ENCODE measurements at regions not wholly inside any gene's neighbourhood (a gene's known extent, or its start where the extent isn't known, plus 50 kb on each side); places are given as distances from the start of the nearest gene placed in this dataset.
A peak's percentile ranks its signal among the peaks of the same experiment; 100 is the strongest.

DNA sequence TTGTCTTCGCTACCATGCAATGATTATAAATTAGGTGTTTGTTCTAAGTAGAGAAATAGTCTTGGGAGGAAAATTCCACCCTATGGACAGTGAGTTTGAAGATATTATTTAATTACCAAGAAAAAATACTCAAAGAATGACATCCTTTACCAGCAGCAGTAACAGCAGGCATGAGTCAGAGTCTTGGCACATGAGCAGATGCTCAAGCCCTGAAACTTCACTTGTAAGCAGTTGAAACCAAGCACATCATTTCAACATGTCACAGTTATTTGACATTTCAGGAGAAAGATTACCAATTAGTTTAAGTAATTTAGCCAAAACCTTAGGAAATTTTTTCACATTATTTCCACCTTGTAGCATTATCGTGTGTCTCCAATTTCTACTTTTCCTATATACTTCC is 99.2 kb downstream of the C12orf50 start:
- DNase-seq = no peak

DNA sequence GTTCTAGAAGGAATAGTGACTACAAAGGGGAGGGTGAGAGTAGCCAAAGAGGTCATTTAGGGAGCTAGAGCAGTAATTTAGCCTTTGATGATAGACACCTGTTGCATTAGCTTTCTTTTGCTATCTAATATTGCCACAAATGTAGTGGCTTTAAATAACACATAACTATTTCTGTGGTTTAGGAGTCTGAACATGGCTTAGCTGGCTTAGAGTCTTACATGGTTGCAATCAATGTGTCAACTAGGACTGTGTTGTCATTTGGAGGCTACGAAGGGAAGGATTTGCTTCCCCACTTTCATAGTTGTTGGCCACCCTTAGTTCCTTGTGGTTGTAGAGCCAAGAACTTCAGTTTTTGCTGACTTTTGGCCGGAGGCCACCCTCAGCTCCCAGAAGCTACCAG is 99.9 kb downstream of the C12orf50 start:
- DNase-seq = no peak

DNA sequence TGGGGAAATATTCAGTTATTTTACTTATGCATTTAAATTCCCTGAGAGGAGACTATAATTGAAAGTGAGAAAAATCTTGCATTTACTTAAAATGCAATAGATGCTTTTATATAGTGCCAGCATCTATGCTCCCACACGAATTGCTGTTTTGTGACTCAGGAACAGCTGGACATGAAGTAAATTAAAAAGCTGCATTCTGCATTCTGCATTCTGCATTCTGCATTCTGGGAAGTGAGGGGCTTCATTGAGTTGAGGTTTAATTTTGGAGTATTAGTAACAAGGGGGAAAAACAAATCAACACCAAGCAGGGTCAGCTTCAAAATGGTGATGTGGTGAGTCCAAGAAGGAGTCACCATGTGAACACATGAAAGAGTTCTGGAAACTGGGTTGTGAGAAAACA is 101.2 kb downstream of the C12orf50 start:
- no peak for DNase-seq

DNA sequence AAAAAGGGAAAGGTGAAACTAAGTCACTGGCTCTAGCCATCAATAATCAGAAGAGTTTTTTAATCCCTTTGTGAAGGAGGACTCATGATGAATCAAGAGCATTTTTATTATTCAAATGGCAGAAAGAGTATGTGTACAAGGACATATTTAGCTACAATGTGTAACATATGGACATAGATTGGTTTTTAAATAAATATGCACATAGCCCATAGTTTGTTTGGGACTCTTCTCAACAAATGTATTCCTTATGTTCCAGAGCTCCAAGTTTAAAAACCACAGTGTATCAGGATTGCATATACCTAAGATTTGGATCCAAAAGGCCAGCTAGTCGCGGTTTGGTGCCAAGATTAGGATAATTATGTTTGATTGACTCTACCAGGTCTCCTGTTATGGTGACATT is 104.2 kb downstream of the C12orf50 start:
- no peak for DNase-seq

DNA sequence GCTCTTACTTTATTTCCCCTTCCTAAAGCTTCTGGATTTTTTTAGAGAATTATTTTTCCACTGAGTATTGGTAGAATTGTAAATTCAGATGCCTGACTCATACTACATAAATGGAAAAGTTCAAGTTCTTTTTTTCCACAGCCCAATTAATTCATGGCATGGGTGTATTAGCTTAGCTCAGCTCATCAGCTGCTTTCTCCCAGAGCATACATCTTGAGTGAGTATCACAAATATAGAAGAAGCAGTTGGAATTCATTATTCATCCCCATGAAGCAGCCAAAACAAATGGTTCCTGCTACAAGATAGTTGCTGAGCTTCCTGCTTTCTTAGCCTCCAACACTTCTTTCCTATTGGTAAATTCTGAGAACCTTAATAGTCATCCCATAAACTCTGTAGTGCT is 105.1 kb downstream of the C12orf50 start:
- no peak for DNase-seq

DNA sequence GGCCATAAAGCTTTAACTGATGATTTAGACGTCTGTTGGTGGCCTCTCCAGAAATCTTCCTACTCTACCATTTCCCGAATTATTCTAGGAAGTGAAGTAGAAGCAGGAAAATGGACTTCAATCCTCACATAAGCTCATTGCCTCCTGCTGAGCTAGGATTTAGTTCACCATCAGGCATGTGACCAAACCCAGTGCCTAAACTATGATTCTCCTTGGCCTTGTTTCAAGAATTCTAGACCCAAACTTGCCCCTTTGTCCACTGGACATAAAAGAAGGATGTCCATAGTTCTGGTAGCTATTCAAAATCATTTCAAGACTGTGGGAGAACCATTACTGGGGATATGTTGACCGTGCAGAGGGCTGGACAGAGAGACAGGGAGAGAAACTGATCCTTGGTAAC is 105.8 kb downstream of the C12orf50 start:
- DNase-seq = no peak

DNA sequence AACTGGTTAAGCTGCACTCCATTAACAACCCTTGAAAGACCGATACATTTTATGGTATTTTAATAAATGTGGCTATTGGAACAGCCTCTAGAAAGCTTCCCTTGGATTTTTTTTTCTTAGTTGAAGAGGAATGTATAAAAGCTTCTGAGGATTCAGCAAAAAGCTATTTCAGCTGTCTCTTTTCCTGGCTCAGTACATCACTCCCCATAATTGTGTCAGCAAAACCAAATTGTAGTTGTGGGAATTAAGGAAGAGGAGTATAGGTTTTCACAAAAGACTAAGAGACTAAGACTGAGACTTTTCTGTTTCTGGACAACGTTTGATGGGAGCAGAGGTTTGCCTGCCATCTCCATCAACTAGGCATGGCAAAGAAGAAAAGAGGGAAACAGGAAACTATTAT is 106.5 kb downstream of the C12orf50 start:
- no peak for DNase-seq

DNA sequence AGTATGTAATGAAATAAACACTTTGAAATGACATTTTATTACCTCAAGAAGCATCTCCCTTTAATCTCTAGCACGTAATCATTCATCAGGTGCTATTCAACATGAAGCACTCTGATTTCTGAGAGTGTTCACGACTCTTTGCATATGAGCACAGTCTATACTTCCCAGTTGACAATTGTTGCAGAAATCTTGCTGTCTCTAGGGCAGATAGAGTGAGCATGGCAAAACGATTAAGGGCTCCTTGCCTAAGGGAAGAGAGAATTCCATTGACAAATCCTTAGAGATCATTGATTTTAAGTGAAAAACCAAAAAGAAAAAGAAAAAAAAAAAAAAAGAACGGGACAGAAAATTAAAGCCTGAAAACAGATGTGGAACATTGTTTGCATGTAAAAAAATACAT is 107.6 kb downstream of the C12orf50 start:
- no peak for DNase-seq

DNA sequence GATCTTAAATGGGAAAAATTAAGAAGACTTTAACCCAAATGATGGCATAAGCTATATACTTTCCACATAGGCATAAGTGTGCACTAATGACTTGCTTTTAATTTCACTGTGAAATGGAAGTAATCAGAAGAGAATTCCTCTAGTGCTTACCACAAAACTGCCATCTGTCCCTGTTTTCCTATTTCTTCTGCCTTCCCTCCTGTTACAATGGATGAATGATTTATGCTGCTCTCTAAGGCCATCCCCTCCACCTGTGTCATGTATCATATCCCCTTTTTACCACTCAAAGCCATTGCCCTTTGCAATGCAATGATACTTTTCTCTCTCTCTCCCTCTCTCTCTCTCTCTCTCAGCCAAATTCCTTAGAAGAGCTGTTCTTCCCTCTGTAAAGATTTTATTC is 109.1 kb downstream of the C12orf50 start:
- no peak for DNase-seq

DNA sequence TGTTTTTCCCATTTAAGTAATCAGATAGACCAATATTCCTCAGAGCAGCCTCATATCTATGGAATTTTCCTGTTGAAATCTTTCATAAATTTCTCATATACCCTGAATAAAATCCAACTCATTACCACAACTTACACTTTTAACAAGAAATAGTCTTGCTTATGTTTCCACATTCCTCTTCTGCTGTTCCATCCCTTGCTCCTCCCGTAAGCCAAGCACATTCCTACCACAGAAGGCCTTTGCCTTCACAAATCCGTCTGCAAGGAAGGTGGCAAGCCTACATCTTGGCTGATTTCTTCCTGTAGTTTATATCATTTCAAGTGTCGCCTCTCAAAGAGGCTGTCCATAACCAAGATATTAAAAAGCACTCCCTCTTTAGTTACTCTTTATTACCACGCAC is 127.7 kb downstream of the C12orf50 start:
- DNase-seq = no peak

DNA sequence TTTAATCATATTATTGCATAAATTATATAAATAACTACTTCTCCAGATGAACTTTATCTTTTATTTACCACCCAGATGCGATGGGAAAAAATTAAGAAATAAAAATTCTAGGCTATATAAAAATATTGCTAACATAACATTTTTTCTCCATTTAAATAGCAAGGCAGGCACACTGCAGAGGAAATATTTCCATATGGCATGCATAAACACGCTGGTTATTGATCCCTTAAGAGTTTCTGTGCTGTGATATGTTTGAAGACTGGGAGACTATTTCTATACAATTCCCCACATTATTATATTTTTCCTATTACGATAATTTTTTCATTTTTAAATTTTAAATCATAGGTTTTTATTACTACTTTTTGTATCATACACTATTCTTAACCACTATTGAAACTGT is 131.5 kb downstream of the C12orf50 start:
- no peak for DNase-seq

DNA sequence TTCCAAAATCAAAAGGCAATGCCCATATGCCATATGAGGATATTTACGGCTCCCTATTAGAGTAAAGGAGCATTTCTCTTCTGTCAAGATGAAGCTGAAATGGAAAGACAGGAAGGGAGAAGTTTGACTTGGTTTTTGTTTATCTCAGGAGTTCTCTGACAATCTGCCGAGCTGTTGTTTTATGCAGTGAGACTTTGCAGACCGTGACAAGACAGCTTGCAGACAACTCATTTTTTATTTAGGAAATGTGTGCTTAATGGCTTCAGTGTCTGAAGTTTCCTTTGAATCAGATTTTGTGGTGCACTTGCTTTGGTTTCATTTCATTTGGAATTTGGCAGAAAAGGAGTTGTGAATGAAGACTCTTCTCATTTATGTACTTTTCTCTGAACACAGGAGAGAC is 145.4 kb downstream of the C12orf50 start:
- no peak for DNase-seq

DNA sequence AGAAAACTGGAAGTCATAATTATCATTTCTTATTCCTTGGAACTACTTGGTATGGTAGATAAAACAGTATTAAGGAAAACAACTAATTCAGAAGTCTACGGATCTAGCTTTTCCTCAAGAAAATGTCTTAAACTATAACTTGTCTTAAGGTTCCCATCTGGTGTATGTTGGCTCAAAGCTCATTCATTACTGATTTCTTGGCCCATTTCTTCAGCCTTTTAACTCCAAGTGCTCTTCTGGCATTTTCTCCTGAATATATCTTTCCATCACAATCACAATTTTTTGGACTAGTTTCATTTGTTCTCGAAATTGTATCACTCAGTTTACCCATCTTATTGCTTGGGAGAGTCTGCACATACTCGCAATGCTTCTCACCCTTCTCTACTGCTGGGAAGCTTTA is 150.1 kb downstream of the C12orf50 start:
- no peak for DNase-seq

DNA sequence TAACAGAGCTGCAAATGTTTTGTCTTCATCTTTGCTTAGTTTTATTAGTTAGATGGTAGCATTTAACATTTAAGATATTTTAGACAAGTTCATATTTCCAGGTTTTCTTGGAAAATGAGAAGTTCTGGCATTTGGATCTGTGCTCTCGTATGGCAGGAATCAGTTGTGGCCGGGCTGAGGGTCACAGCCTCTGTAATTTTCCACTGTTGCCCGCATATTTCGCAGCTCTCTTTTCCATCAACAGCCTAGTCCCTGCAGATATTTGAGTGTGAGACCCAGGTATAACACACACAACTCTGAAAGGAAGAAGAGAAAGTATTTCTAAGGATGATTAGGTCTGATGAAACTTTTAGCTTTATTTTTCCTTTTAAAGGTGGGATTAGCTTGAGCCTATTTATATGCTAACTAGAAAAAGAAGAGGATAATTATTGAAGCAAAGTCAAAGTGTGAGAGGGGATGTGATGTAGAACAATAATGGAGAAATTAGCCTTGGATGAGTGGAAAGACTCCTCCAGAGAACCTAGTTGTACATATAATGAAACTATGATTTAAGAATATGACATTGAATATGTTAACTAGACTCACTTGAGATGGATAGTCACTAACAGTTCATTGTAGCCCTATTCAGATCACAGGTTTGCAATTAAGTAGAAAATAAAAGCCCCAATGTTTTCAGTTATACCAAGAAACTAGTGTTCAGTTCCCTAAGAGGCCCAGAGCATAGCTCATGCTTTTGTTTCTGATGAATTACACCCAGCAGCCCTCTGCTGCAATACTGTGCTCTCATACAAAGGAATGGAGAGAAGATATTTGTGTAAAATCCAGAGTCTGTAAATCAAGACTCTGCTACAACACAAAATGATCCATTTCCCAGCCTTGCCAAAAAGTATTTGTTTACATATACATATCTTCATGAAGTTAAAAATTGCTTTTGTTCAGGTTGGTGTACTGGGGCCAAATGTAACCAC is 158.4 kb downstream of the C12orf50 start:
- DNase-seq = no peak

DNA sequence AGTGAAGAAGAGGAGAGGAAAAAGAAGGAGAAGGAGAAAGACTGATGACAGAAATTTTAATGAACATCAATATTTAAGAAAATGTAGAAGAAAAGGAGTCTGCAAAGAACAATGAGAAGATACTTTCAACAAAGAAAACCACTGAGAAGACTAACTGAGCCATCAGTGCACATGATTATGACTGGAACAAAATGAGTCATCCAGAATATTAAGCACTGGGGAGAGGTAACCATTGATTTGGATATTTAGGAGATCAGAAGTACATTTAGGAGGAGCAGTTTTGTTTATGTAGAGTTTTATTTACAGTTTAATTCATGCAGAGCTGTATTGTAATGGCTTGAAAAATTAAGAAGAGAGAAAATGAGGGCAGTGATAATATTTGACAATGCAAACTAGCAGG is 159.1 kb downstream of the C12orf50 start:
- DNase-seq = no peak

DNA sequence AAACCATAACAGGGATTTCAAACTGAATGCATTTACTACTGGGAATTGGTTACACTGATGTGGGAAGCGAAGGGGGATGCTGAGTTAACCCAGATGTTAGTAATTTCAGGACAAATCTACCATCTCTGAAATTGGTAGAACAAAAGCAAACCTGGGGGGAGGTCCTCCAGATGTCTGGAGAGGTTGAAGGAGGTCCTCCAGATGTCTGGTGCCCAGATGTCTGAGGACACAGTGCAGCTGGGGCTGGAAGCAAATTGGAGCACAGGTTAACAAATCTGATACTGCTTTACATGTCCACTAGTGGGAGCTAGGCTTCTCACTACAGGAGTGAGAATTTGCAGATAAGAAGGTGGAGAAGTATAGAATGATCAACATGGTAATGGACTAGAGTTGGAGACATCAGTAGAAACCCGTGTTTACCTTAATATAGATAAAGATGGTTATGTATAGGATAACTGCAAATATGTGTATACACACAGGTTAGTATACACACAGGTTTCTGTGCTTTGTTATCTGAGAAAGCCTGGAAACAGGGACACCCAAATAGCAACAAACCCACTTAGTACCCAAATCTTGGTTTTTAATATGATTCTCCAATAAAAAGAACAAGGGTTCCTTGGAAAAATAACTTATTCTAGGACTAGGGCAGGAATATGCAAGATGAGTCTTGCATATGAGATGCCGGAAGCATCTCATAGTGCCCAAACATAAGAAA is 162.5 kb downstream of the C12orf50 start:
- DNase-seq = peak; percentile 6 to 27

DNA sequence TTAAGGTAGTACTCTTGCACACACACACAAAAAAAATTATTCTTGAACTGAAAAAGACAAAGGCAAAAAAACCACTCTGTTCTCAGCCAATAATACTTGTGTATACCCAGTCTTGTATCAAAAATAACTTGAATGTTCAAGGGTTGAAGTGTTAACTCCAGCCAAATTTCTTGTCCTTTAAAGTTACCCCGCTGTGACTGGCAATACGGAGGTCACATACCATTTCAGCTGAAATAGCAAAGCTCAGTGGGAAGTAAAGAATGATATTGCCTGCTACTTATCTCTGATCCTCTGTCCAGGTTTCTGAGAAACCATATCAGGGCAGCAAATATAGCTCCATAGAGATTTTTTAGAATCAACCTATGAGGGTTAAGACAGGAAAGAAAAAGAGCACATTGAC is 167.4 kb downstream of the C12orf50 start:
- no peak for DNase-seq

DNA sequence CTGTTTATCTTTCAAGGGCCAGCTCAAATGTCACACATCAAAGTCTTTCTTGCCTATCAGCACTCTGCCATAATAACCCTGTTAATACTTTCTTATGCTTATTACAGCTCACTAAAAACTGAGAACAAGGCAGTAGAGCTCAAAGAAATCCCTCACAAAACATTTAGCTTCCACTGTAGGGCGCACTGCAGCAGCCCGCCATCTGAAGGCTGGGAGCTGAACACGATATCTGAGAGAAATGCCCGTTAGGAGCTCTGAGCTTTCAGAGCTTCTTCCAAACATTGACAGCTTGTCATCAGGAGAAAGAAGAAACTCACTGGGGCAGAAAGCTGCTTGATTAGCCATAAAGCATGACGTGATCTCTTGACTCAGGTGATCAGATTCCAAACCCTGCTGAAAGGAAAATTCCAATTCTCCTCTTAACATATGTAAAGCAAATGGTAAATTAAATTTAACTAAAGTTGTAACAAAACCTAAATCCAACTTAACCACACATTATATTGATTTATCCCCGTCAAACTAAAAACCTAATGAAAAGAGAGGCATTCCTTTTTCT is 175.7 kb downstream of the C12orf50 start:
- no peak for DNase-seq

DNA sequence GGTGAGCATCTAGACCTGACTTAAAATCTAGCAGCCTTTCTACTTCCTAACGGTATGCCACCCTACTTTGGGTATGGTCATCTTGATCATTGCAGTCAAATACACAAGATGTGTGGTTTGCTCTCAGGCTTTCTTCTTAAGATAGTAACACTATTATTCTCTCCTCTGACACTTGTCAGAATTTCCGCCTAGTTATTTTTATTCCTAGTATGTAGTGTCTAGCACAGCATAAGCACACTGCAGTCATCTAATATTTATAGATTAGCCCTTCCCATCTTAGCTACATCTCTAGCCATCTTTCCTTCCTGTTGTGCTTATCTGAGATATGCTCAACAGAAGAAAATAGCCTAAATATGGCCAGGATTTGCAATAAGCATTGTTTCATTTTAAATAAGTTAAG is 180.1 kb downstream of the C12orf50 start:
- no peak for DNase-seq

DNA sequence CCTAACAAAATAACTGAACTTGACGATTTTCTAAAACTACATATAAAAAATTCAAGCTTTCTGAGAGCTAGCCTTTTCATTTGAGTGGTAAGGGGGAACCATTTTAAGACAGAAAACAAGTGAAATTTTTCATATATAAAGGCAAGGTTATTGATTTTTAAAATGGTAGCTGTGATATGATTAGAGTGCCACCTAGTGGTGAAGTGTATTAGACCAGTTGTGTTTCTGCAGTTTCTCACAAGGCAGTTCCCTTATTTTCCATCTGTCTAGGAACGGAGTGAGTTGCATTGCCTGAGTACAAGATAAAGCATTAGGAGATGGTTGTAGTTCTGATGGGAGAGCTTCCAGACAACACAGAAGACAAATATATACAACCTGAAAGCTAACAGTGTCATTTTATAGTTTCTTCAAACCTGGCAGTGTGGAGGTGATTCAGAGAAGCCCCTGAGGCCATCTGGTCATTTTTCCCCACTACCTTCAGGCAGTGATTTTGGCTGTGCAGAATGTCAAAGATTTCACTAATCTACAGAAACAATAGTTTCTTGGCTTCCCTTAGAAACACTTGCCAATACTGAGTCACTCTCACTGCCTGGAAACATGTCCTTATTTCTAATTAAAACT is 180.8 kb downstream of the C12orf50 start:
- peak; percentile 82 to 85 for DNase-seq

DNA sequence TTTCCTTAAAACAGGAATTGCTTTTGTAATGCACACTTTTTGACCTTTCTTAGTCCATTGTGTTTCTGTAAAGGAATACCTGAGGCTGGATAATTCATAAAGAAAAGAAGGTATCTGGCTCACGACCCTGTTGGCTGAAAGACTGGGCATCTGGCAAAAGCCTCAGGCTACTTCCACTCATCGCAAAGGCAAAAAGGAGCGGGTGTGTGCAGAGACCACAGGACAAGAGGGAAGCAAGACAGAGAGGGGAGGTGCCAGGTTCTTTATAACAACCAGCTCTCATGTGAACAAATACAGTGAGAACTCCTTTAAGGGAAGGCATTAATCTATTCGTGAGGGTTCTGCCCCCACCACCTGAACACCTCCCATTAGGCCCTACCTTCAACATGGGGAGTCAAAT is 182.1 kb downstream of the C12orf50 start:
- no peak for DNase-seq

DNA sequence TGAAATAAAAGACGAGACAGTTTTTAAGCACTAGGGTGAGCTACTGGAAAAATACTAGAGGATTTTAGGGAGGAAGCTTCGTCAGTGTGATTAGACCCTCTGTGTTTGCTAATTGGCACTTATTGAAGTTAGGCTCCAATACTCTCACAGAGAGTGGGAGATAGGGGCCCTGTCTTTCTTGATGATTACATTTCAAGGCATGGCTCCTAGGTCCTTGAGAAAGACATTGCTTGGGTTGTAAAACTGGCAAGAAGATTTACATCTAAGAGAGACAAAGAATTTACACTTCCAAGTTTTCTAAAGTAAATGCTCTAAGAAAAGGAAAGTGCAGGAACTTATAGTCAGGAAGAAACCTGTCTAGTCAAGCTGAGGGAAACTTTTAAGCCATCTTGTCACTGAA is 183.2 kb downstream of the C12orf50 start:
- DNase-seq = no peak

DNA sequence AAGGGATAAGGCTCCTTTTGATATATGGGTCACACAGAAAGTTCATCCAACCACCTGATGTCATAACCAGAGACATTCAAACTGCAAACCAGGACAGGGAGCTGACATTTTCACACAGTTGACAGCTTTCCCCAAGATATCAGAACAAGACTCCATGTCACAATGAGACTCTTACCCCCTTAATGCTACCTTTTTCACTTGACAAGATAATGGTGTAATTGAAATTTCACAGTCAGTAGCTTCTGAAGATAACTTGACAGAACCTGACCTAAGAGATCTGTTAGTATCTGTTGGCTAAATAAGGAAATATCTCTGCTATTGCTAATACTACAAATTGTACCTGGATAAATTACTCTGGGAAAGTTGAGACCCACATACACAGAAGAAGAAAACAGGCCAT is 187.3 kb downstream of the C12orf50 start:
- DNase-seq = no peak

DNA sequence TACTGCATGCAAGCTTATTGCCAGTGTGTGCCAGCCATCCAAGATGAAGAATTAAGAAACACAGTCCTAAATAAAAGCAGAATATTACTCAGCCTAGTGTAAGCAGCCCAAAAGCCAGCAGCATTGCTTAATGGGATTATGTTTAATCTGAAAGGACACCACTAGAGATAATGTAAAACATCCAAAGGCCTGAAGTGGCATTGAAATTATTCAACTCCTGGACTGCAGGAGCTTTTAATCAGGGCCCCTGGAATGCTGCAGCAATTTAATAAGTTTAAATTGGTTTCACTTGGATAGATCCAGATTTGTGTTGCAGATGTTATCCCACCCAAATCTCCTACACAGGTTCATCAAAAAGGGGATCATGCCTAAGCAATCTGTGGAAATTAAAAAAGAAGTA is 193.0 kb downstream of the C12orf50 start:
- DNase-seq = no peak

All from Kasumi-1 (cell line).